Esophagus squamous epithelium (tissue), 4 donors: ENCODE measurements at regions not wholly inside any gene's neighbourhood (a gene's known extent, or its start where the extent isn't known, plus 50 kb on each side); places are given as distances from the start of the nearest gene placed in this dataset.

ENCODE experiments used
- CTCF ChIP-seq, 6 experiments: fragments of 450-650 bp in 4 of 6; fragments of 200-600 bp in 2 of 6; sonication (generic) in 2 of 6; IDR thresholded peaks; one replicate each; pipeline ENCODE4 v1.5.1; 2016 to 2019; ENCODE audit warnings: antibody characterized with exemption in 6 of 6, mild to moderate bottlenecking in 4 of 6, moderate library complexity in 4 of 6
- POLR2A ChIP-seq, 4 donors: fragments of 450-650 bp; IDR thresholded peaks; one replicate each; pipeline ENCODE4 v1.6.1; 2017; ENCODE audit warnings: antibody characterized with exemption in 4 of 4, mild to moderate bottlenecking in 4 of 4, moderate library complexity in 3 of 4

DNA sequence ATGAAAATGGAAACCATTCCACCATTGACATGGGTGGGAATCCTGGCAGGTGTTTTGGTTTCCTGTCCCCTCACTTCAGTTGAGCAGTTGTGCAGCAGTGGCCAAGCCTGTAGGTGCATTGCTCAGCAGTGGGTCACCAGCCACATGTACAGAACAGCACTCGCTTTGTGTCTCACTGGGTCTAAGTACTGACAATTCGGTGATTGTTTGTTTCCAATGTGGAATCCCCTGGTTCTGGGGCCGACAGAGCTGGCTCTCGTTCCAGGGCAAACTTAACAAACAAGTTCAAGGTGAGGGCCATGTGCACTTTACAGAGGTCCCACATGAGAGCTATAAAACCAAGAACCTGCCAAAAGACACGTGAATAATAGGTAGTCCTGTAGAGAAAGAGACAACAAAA is 54.1 kb upstream of the SPATA13 start:
- TF ChIP-seq CTCF (IDR thresholded peaks at IDR 0.05) (no peak), POLR2A (IDR thresholded peaks at IDR 0.05) (no peak)
